GM18861 (cell line): ENCODE measurements at regions not wholly inside any gene's neighbourhood (a gene's known extent, or its start where the extent isn't known, plus 50 kb on each side); places are given as distances from the start of the nearest gene placed in this dataset.

Experiments
- ATAC-seq: cut with Tn5 transposase; IDR thresholded peaks from one replicate; pipeline ENCODE4 v1.9.1; 2021; ENCODE audit not compliant: unreplicated experiment

- no peak for ATAC-seq
Observed at GRCh38 chr6:118761645-118762044, 110.3 kb upstream of the CEP85L start.

GRCh38 chr6:118758946-118759345, 107.6 kb upstream of the CEP85L start:
- no peak for ATAC-seq

GRCh38 chr6:118755941-118756646, 104.7 kb upstream of the CEP85L start:
- no peak for ATAC-seq

GRCh38 chr6:118752803-118753202, 101.4 kb upstream of the CEP85L start:
- ATAC-seq, result no peak

- no peak for ATAC-seq
Observed at GRCh38 chr6:118751072-118751471, 99.7 kb upstream of the CEP85L start.

GRCh38 chr6:118750143-118750542, 98.8 kb upstream of the CEP85L start:
- no peak for ATAC-seq

GRCh38 chr6:118748311-118749062, 97.1 kb upstream of the CEP85L start:
- no peak for ATAC-seq

GRCh38 chr6:118746825-118747174, 95.4 kb upstream of the CEP85L start:
- ATAC-seq, result no peak

- no peak for ATAC-seq
Observed at GRCh38 chr6:118746145-118746824, 94.9 kb upstream of the CEP85L start.

- no peak for ATAC-seq
Observed at GRCh38 chr6:118745156-118745555, 93.8 kb upstream of the CEP85L start.

- no peak for ATAC-seq
Observed at GRCh38 chr6:118744261-118744941, 93.0 kb upstream of the CEP85L start.

- no peak for ATAC-seq
Observed at GRCh38 chr6:118743746-118744145, 92.4 kb upstream of the CEP85L start.

- no peak for ATAC-seq
Observed at GRCh38 chr6:118740372-118740771, 89.0 kb upstream of the CEP85L start.

- no peak for ATAC-seq
Observed at GRCh38 chr6:118739696-118740353, 88.4 kb upstream of the CEP85L start.

- no peak for ATAC-seq
Observed at GRCh38 chr6:118736440-118736839, 85.0 kb upstream of the CEP85L start.

- ATAC-seq, result no peak
Observed at GRCh38 chr6:118735320-118735719, 83.9 kb upstream of the CEP85L start.

- no peak for ATAC-seq
Observed at GRCh38 chr6:118725944-118726343, 74.6 kb upstream of the CEP85L start.

- peak; percentile 92 for ATAC-seq
Observed at GRCh38 chr6:118724211-118724610, 72.8 kb upstream of the CEP85L start.

- no peak for ATAC-seq
Observed at GRCh38 chr6:118722829-118723813, 71.7 kb upstream of the CEP85L start.

GRCh38 chr6:118720125-118720473, 68.7 kb upstream of the CEP85L start:
- no peak for ATAC-seq
